IPS-20b (cell line): ENCODE measurements at regions not wholly inside any gene's neighbourhood (a gene's known extent, or its start where the extent isn't known, plus 50 kb on each side); places are given as distances from the start of the nearest gene placed in this dataset.

Experiments
- H3K27ac ChIP-seq: one replicate; pipeline ENCODE4 v1.5.1; 2013; ENCODE audit warnings: low read length
- H3K27me3 ChIP-seq: 2 replicates; pipeline ENCODE4 v1.6.1; 2013; ENCODE audit warnings: mild to moderate bottlenecking, low read length, inconsistent platforms; ENCODE audit not compliant: insufficient read depth
- H3K36me3 ChIP-seq: 2 replicates; pipeline ENCODE4 v1.6.1; 2013; ENCODE audit warnings: low read depth, mild to moderate bottlenecking, inconsistent platforms, low read length, moderate library complexity; ENCODE audit not compliant: insufficient read depth
- H3K4me1 ChIP-seq: 2 replicates; pipeline ENCODE4 v1.6.1; 2013; ENCODE audit warnings: mild to moderate bottlenecking, control low read depth, inconsistent platforms, low read length, moderate library complexity; ENCODE audit not compliant: insufficient read depth
- H3K4me3 ChIP-seq: 2 replicates; pipeline ENCODE4 v1.5.1; 2013; ENCODE audit warnings: mild to moderate bottlenecking, low read length, inconsistent platforms
- H3K9ac ChIP-seq: 2 replicates; pipeline ENCODE4 v1.6.1; 2013; ENCODE audit warnings: low read depth, mild to moderate bottlenecking, inconsistent platforms, low read length, moderate library complexity
- H3K9me3 ChIP-seq: 2 replicates; pipeline ENCODE4 v1.6.1; 2013; ENCODE audit warnings: mild to moderate bottlenecking, low read depth, low read length, inconsistent platforms; ENCODE audit not compliant: insufficient read depth

DNA sequence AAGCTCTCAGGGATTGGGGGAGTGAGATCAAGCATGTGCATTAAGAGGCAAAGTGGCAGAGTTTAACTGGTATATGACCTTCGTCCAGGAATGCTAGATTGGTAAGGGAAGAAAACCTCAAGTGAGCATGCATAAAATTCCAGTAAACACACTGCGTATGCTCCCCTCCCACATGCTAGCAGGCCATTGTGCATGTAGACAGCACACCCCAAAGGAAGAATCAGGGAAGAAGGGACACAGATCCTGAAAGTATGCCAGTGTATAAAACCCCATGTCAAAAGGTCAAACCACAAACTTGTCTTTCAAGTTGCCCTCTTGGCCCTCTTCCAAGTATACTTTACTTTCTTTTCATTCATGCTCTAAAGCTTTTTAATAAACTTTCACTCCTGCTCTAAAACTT is 405.2 kb upstream of the CNKSR2 start:
- H3K27me3 ChIP-seq, result no peaks in the 10 kb centered on the region
- no peaks in the 10 kb centered on the region for H3K36me3 ChIP-seq

GRCh38 chrX:20967725-20968124 is 406.5 kb upstream of the CNKSR2 start:
- Histone ChIP-seq H3K27ac (no peak overlapping the region), H3K36me3 (no peaks in the 10 kb centered on the region), H3K27me3 (no peaks in the 10 kb centered on the region), H3K9me3 (no peaks in the 10 kb centered on the region), H3K4me3 (no peak overlapping the region), H3K9ac (no peak overlapping the region), H3K4me1 (peaks cover 4% of the 10 kb centered on the region)

More for the DNA sequence above, 405.2 kb upstream of the CNKSR2 start:
- H3K9me3 ChIP-seq, result no peaks in the 10 kb centered on the region
- H3K4me3 ChIP-seq, result no peak overlapping the region
- H3K4me1 ChIP-seq, result peaks cover 14% of the 10 kb centered on the region
- no peak overlapping the region for H3K9ac ChIP-seq
- H3K27ac ChIP-seq, result no peak overlapping the region

GRCh38 chrX:20965270-20966044 is 408.8 kb upstream of the CNKSR2 start:
- H3K27me3 ChIP-seq, result no peaks in the 10 kb centered on the region
- no peak overlapping the region; the same call in 1 of the 2 replicates for H3K9ac ChIP-seq
- no peaks in the 10 kb centered on the region for H3K36me3 ChIP-seq
- H3K4me3 ChIP-seq, result no peak overlapping the region
- no peaks in the 10 kb centered on the region for H3K9me3 ChIP-seq
- no peaks in the 10 kb centered on the region; the same call in 1 of the 2 replicates for H3K4me1 ChIP-seq
- H3K27ac ChIP-seq, result no peak overlapping the region

DNA sequence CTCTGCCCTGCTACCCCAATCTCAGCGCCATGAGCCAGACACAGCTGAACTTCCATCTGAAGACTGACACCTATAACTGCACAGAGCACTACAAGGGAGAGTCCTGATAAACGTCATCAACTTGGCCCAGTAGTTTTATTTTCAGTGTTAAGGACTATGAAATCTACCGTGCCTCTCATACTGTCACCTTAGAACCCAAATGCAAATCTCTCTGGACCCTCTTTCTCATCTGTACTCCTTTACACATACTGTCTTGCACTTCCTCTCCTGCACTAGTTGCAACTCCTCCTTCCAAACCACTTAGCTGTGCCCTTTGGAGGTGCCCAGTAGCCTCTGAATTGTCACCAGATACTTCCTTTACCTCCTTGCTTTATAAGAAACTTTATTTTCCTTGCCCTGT is 420.2 kb upstream of the CNKSR2 start:
- no peaks in the 10 kb centered on the region for H3K4me1 ChIP-seq
- H3K36me3 ChIP-seq, result no peaks in the 10 kb centered on the region
- H3K27me3 ChIP-seq, result no peaks in the 10 kb centered on the region
- no peaks in the 10 kb centered on the region for H3K9me3 ChIP-seq
- H3K4me3 ChIP-seq, result no peak overlapping the region
- H3K9ac ChIP-seq, result no peak overlapping the region
- no peak overlapping the region for H3K27ac ChIP-seq

- Histone ChIP-seq H3K9me3 (no peaks in the 10 kb centered on the region), H3K27me3 (no peaks in the 10 kb centered on the region), H3K4me3 (no peak overlapping the region), H3K27ac (no peak overlapping the region), H3K36me3 (no peaks in the 10 kb centered on the region), H3K9ac (no peak overlapping the region), H3K4me1 (0 out of 2 replicates have a peak, but pooled peaks cover 1% of the 10 kb centered on the region)
Measured at GRCh38 chrX:20952180-20952579, 422.0 kb upstream of the CNKSR2 start.

DNA sequence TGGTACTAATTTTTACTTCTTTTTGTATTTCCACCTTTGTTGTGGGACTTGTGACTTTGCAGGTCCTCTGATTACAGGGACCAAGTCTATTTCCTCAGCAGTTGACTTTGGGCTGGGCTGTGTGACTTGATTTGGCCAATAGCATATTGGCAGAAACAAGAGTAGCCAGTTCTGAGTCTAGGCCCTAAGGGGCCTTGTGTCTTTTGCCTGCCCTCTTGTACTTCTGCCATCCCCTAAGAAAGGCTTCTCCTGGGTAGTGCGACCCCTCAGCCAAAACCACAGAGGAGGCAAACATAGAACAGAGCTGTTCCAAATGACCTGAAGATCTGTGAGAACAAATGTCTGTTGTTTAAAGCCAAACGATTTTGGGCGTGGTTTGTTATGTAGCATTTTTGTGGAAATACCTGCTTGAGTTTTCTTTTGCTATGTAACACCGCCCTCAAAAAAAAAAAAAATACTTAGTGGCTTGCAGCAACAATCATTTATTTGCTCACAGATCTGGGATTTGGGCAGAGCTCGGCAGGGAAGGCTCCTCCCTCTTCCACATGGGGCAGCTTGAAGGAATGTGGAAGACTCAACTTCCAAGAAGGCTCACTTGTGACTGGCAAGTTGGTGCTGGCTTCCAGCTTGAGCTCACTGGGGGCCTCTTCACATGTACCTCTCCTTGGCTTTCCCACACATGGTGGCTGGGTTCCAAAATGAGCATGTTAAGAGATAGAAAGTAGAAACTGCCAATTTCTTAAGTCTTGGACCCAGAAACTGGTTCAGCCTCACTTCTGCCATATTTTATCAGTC is 423.0 kb upstream of the CNKSR2 start:
- H3K9me3 ChIP-seq, result no peaks in the 10 kb centered on the region
- no peak overlapping the region for H3K4me3 ChIP-seq
- no peak overlapping the region for H3K9ac ChIP-seq
- H3K27ac ChIP-seq, result no peak overlapping the region
- H3K36me3 ChIP-seq, result no peaks in the 10 kb centered on the region
- 0 out of 2 replicates have a peak, but pooled peaks cover 2% of the 10 kb centered on the region for H3K4me1 ChIP-seq
- no peaks in the 10 kb centered on the region for H3K27me3 ChIP-seq

- no peaks in the 10 kb centered on the region for H3K9me3 ChIP-seq
- no peak overlapping the region for H3K4me3 ChIP-seq
- no peak overlapping the region for H3K9ac ChIP-seq
- H3K27me3 ChIP-seq, result no peaks in the 10 kb centered on the region
- H3K4me1 ChIP-seq, result 0 out of 2 replicates have a peak, but pooled peaks cover 2% of the 10 kb centered on the region
- no peak overlapping the region for H3K27ac ChIP-seq
- H3K36me3 ChIP-seq, result no peaks in the 10 kb centered on the region
Measured at GRCh38 chrX:20947411-20947912, 426.8 kb upstream of the CNKSR2 start.

DNA sequence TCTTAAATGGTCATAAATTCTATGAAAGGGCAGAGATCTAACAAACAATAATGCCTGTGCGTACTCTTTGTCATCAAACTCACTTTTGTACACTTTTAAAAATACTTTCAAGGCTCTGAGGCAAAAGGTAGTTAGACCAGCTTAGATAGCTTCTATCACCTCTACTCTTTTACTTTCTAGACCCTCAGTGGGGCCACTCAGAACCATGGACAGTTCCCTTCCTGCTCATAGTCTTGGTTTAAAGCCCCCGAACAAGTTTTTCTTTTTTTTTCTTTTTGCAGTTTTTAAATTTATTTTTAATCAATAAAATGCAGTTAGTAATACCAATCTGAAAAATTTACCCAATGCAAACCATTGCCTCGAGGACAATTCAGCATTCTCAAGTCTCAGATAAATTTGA is 460.5 kb upstream of the CNKSR2 start:
- Histone ChIP-seq H3K4me1 (no peaks in the 10 kb centered on the region), H3K27me3 (no peaks in the 10 kb centered on the region), H3K27ac (no peak overlapping the region), H3K9me3 (no peaks in the 10 kb centered on the region), H3K4me3 (no peak overlapping the region), H3K9ac (no peak overlapping the region), H3K36me3 (no peaks in the 10 kb centered on the region)

DNA sequence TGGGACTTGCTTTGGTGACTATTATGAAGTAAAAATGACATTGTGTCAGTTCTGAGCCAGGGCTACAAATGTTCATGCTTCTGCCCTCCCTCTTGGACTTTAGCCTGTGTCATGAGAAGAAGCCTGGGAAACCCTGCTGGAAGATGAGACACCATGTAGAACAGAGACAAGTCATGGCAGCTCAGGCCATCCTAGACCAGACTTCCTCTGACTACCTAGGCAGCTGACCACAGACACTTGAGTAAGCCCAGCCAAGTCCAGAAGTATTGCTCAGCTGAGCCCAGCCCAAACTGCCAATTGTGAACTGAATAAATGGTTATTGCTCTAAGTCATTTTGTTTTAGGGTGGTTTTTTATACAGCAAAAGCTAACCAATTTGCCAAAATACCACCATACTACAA is 467.6 kb upstream of the CNKSR2 start:
- H3K4me1 ChIP-seq, result no peaks in the 10 kb centered on the region
- H3K4me3 ChIP-seq, result no peak overlapping the region
- H3K27me3 ChIP-seq, result no peaks in the 10 kb centered on the region
- H3K9me3 ChIP-seq, result no peaks in the 10 kb centered on the region
- H3K27ac ChIP-seq, result no peak overlapping the region
- H3K9ac ChIP-seq, result no peak overlapping the region
- H3K36me3 ChIP-seq, result no peaks in the 10 kb centered on the region

DNA sequence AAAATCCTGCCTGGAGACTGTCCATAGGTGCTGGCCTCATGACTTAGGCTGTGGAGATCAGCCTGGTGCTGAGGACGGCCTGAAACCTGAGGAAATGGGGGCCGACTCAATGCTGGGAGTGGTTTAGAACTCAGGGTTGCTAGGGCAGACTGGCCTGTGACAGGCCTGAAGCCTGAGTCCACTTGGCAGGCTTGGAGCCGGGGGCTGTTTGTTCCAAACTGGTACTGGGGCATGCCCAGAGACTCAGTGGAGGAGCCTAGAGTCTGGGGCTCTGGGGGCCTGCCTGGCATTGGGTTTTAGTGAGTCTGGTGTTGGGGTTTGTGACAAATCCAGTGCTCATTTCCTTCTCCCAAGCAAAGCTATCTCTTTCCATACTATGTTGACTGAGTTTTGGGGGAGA is 489.7 kb upstream of the CNKSR2 start:
- Histone ChIP-seq H3K4me3 (no peak overlapping the region), H3K4me1 (no peaks in the 10 kb centered on the region), H3K27me3 (no peaks in the 10 kb centered on the region), H3K9ac (no peak overlapping the region), H3K36me3 (no peaks in the 10 kb centered on the region), H3K27ac (no peak overlapping the region), H3K9me3 (peaks cover 4% of the 10 kb centered on the region; the same call in 1 of the 2 replicates)

- H3K4me3 ChIP-seq, result no peak overlapping the region
- no peaks in the 10 kb centered on the region for H3K36me3 ChIP-seq
- H3K4me1 ChIP-seq, result no peaks in the 10 kb centered on the region
- no peaks in the 10 kb centered on the region for H3K27me3 ChIP-seq
- H3K9me3 ChIP-seq, result peaks cover 8% of the 10 kb centered on the region; the same call in 1 of the 2 replicates
- no peak overlapping the region for H3K9ac ChIP-seq
- no peak overlapping the region for H3K27ac ChIP-seq
Measured at GRCh38 chrX:20863649-20864048, 510.6 kb upstream of the CNKSR2 start.

- peaks cover 4% of the 10 kb centered on the region for H3K4me1 ChIP-seq
- peaks cover 8% of the 10 kb centered on the region for H3K9me3 ChIP-seq
- H3K27ac ChIP-seq, result no peak overlapping the region
Measured at GRCh38 chrX:20861113-20861512, 513.1 kb upstream of the CNKSR2 start.

More at GRCh38 chrX:20861113-20861512, 513.1 kb upstream of the CNKSR2 start:
- no peak overlapping the region for H3K9ac ChIP-seq
- H3K36me3 ChIP-seq, result no peaks in the 10 kb centered on the region
- no peaks in the 10 kb centered on the region for H3K27me3 ChIP-seq
- H3K4me3 ChIP-seq, result no peak overlapping the region
